ENCODE measurements at regions not wholly inside any gene's neighbourhood (a gene's known extent, or its start where the extent isn't known, plus 50 kb on each side); places are given as distances from the start of the nearest gene placed in this dataset.

GRCh38 chr5:24854350-24854749 is 209.6 kb upstream of the CDH10 start:
- CTCF ChIA-PET = no interaction called here
- no peaks in the 10 kb centered on the region for H3K9me2 ChIP-seq
- no peaks in the 10 kb centered on the region for H3K4me1 ChIP-seq (ENCODE audit: control insufficient read depth in 1 of 2, insufficient read depth in 2 of 2, low read depth in 1 of 2, low read length in 1 of 2)
- H3K79me2 ChIP-seq (ENCODE audit: insufficient read depth) = no peaks in the 10 kb centered on the region
- no peaks in the 10 kb centered on the region for H3F3A ChIP-seq (replicated peaks; ENCODE audit: insufficient read depth)
- POLR2A ChIA-PET = no interaction called here
- no peaks in the 10 kb centered on the region for H4K20me1 ChIP-seq (ENCODE audit: insufficient read depth)
- no peak for DNase-seq
- no peak overlapping the region for H3K4me3 ChIP-seq (ENCODE audit: low read depth in 2 of 2, low read length in 1 of 2)
- no peaks in the 10 kb centered on the region for H3K36me3 ChIP-seq (replicated peaks in 1 of 2; ENCODE audit: control insufficient read depth in 1 of 2, insufficient read depth in 2 of 2, low read length in 1 of 2)
- no peak overlapping the region for H3K27ac ChIP-seq (ENCODE audit: low read depth in 2 of 2, low read length in 1 of 2)
- TF ChIP-seq CTCF (IDR thresholded peaks at IDR 0.05) = no peak
- no peak for TF ChIP-seq ZBTB33 (IDR thresholded peaks at IDR 0.05; ENCODE audit: borderline replicate concordance, low read depth)
- TF ChIP-seq RFX5 (IDR thresholded peaks at IDR 0.05; ENCODE audit: low read length) = no peak
- TF ChIP-seq EP300 (IDR thresholded peaks at IDR 0.05; ENCODE audit: borderline replicate concordance in 1 of 2, low read depth in 1 of 2, low read length in 1 of 2) = no peak
- TF ChIP-seq GABPA (IDR thresholded peaks at IDR 0.05; ENCODE audit: low read depth) = no peak
- TF ChIP-seq USF1 (IDR thresholded peaks at IDR 0.05; ENCODE audit: borderline replicate concordance, low read depth) = no peak
- TF ChIP-seq SIN3A (IDR thresholded peaks at IDR 0.05; ENCODE audit: borderline replicate concordance, low read depth, low read length) = no peak
- no peak for TF ChIP-seq TAF1 (IDR thresholded peaks at IDR 0.05; ENCODE audit: borderline replicate concordance, low read depth, low read length)
- no peak overlapping the region for H3K9ac ChIP-seq
- H3K4me2 ChIP-seq = no peak overlapping the region
- H3K27me3 ChIP-seq (ENCODE audit: insufficient read depth) = no peaks in the 10 kb centered on the region; the same call in 1 of the 2 replicates
- H2AFZ ChIP-seq (ENCODE audit: low read depth) = no peak overlapping the region
- H3K9me3 ChIP-seq = no peaks in the 10 kb centered on the region

- ChIA-PET POLR2A (no interaction called here), CTCF (no interaction called here)
- Histone ChIP-seq H3K9me3 (no peaks in the 10 kb centered on the region), H3K36me3 (replicated peaks in 1 of 2; ENCODE audit: control insufficient read depth in 1 of 2, insufficient read depth in 2 of 2, low read length in 1 of 2) (no peaks in the 10 kb centered on the region), H3F3A (replicated peaks; ENCODE audit: insufficient read depth) (no peaks in the 10 kb centered on the region), H3K4me2 (no peak overlapping the region), H3K9ac (no peak overlapping the region), H3K9me2 (no peaks in the 10 kb centered on the region), H4K20me1 (ENCODE audit: insufficient read depth) (no peaks in the 10 kb centered on the region), H3K27ac (ENCODE audit: low read depth in 2 of 2, low read length in 1 of 2) (no peak overlapping the region), H2AFZ (ENCODE audit: low read depth) (no peak overlapping the region), H3K27me3 (ENCODE audit: insufficient read depth) (no peaks in the 10 kb centered on the region; the same call in 1 of the 2 replicates), H3K4me1 (ENCODE audit: control insufficient read depth in 1 of 2, insufficient read depth in 2 of 2, low read depth in 1 of 2, low read length in 1 of 2) (no peaks in the 10 kb centered on the region), H3K79me2 (ENCODE audit: insufficient read depth) (no peaks in the 10 kb centered on the region), H3K4me3 (ENCODE audit: low read depth in 2 of 2, low read length in 1 of 2) (no peak overlapping the region)
- TF ChIP-seq FOSL2 (IDR thresholded peaks at IDR 0.05; ENCODE audit: borderline replicate concordance, low read depth) = no peak
- TF ChIP-seq EZH2phosphoT487 (IDR thresholded peaks at IDR 0.05; ENCODE audit: borderline replicate concordance, low read depth) = no peak
- TF ChIP-seq TAF1 (IDR thresholded peaks at IDR 0.05; ENCODE audit: borderline replicate concordance, low read depth, low read length) = no peak
- TF ChIP-seq CHD2 (IDR thresholded peaks at IDR 0.05; ENCODE audit: low read length, partially characterized antibody) = no peak
- TF ChIP-seq IRF3 (IDR thresholded peaks at IDR 0.05; ENCODE audit: low read depth, low read length) = no peak
- TF ChIP-seq USF2 (IDR thresholded peaks at IDR 0.05; ENCODE audit: borderline replicate concordance, low read depth, low read length) = no peak
- TF ChIP-seq FOXM1 (IDR thresholded peaks at IDR 0.05; ENCODE audit: low read depth) = no peak
- TF ChIP-seq CTCF (IDR thresholded peaks at IDR 0.05) = no peak
- TF ChIP-seq TEAD4 (IDR thresholded peaks at IDR 0.05; ENCODE audit: borderline replicate concordance, insufficient read depth) = no peak
- no peak for DNase-seq
- 6% methylated on average over 5 of the region's 5 CpGs for WGBS (ENCODE audit: low lambda C conversion rate)
These were observed 206.2 kb upstream of the CDH10 start for GRCh38 chr5:24850926-24851486.

All from SK-N-SH (cell line).